Dedifferentiated amniotic fluid mesenchymal stem cell (primary cell): ENCODE measurements at regions not wholly inside any gene's neighbourhood (a gene's known extent, or its start where the extent isn't known, plus 50 kb on each side); places are given as distances from the start of the nearest gene placed in this dataset.
"Not testable (repeated sequence)": the region's sequence is repeated elsewhere in the genome, so short reads cannot be mapped to it uniquely, and the experiment has no call there.

Source experiments
- DNase-seq: peaks from one replicate; pipeline ENCODE4 v3.0.0-alpha.2; 2016; ENCODE audit errors: extremely low spot score

DNA sequence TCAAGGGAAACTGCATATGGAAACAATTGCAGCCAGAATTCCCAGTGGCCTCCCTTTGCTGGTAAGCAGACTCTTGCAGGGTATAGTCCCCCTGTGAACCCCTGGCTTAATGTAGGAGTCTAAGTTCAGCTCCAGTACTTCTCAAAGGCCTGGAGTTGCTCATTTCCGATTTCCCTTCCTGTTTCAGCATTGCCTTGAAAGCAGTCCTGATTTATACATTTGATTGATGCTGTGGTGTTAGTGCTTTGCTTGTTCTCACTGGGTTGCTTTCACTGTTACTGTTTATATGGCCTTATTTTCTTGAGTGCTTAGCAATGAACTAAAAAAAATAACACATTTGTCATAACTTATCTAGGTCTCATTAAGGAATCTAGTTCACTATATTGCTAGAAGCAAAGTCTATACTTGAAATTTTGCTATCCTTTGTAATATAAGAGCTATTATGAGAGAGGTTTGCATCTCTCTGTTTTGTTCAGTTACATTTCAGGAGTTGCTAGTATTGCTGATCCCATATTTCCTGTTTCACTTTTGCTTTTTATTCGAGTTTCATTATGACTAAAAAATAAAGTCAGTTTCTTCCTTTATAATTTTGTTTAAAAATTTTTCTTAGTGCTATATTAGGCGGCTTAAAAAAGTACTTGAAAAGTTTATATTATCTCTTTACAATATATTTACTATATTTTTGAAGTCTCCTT, 122.4 kb upstream of the NMUR2 start:
- no peak for DNase-seq

DNA sequence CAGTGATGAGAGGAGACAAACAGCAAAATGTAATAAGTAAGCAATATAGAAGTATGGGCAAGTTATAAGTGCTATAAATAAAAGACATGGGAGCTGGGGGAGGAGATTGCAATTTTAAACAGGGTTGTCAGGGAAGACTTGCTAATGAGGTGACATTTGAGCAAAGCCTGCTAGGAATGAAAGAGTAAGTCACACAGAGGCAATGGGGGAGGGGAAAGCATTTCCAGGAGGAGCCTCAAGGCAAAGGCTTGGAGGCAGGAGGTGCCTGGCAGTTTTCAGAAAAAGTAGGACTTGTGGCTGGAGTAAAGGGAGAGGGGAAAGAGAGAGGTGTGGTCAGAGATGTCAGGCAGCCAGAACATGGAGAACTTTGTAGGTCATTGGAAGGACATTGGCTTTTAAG, 124.4 kb upstream of the NMUR2 start:
- DNase-seq: no peak

DNA sequence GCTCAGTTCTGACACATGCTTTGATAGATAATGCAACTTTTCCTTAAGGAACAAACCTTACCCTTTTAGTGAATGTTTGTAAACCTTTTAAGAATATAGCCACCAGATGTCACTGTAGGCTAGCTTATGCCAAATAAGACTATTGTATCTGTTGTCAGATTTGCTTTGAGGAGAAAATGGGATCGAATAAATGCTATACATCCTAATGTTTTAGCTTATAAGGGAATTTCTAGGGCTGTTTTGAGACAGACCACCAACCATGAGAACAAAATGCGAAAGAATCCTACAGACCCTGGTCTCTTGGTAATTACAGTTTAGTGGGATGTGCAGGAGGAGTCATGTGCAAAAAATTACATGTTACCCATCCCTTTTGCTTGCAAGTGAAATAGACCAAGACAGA, 127.6 kb upstream of the NMUR2 start:
- DNase-seq: peak; percentile 58

DNA sequence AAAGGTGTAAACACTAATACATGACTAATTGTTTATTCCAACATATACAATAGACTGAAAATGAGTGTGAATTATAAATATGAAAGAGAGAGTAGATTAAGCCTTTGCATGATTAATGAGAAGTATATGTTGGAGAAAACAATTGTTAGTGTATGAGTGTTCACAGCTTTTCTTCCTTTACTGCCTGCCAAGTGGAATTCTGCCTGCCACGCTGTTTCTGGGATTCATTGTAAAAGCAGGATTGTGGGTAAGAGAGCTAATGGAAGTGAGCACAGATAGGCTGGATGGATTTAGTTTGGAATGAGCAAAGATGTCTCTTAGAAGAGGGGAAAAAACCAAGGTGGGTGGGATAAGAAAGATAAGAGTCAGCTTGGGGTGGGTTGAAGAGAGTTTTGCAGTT, 129.6 kb upstream of the NMUR2 start:
- no peak for DNase-seq

DNA sequence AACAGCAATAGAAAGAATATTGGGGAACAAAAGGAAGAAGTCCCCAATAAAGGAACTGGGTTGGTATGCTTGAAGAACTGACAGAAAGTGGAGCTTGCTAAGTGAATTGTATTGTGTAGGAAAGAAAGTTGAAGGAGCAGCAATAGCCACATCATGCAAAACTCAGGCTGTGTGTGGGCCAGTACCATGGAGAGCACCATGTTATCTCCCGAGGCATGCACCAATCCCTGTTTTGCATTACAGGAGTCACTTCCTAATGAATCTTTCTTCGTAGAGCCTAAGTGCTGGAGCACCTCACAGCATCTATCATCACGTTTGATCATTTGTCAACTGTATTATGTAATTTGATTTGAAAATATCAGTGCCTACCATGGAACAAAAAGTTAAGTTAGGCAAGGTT, 137.7 kb upstream of the NMUR2 start:
- DNase-seq: no peak

DNA sequence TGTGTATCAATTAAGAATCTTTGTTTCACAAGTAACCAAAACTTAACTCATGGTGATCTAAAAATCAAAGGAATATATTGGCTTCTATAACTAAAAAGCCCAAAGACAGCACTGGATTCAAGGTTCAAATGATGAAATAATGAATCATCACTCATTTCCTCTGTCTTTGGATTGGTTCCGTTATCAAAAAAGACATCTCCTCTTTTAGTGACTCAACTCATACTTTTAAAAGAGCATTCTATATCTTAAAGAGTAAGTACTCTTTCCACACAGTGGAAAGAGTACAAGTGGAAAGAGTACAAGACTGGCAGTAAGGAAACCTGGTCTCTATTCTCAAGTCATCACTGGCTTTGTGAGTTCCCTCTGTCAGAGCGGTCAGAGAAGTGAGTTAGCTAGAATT, 141.4 kb upstream of the NMUR2 start:
- no peak for DNase-seq

DNA sequence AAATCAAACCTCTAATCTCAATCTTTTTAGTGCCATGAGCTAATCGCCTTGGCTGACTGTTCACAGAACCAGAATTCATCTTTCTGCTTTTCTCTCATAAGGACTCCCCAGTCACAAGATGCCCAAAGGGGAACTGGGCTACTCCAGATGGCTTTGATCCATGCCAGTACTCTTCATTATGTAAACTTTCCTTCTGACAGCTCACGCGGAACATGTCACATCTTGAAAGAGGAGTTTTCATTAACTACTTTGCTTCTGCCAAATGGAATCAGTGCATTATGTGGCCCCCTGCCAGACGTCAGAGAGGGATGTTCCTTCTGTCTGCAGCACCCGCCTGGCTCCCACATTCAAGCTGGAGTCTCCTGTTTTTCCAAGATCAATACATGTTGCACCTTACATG, 142.1 kb upstream of the NMUR2 start:
- DNase-seq: no peak

DNA sequence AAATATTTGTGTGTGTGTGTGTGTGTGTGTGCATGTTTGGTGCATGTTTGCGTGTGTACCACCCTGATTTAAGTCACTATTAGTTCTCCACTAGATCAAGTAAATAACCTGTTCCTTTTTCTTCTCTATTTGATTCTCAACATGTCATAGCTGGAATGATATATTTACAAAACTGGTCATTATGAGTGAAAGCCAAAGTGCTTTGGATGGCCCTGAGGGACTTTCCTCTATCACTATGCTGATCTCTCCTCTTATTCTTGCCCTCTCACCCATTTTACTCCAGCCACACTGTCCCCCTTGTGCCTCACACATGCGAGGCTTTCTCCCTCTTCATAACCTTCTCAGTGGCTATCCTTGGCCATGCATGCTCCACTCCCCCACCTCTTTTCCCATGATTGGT, 144.6 kb upstream of the NMUR2 start:
- DNase-seq: no peak

DNA sequence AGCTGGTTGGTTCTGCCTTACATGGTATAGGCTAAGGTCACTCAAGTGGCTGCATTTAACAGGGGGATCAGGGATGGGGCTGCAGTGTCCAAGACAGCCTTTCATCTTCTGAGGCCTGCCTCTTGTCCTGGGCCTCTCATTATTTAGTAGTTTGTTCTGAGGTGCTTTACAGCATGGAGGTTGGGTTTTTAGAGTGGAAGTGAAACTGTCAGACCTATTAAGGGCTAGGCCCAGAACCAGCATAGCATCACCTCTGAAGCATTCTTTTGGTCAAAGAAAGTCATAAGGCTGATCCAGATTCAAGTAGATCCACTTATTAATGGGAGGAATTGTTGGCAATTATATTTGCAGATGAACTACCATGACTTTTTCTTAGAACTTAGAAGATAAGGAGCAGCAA, 146.0 kb upstream of the NMUR2 start:
- DNase-seq: no peak

DNA sequence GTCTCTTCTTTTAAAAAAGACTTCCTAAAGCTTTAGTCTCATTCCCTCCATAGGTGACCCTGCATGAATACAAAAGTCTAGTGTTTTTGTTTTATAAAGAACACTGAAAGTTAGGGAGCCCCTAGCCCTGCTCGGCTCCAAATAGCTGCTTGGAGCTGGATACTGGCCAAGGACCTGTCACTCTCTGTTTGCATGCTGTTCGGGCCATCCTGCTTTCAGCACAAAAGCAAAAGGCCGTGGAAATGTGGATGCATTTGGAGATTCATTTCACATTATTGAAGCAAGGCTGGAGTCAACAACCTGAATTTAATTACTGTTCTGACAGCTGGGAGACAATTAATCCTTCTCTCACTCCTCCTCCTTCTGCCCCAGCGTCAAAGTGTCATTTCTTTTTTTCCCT, 151.7 kb upstream of the NMUR2 start:
- no peak for DNase-seq

DNA sequence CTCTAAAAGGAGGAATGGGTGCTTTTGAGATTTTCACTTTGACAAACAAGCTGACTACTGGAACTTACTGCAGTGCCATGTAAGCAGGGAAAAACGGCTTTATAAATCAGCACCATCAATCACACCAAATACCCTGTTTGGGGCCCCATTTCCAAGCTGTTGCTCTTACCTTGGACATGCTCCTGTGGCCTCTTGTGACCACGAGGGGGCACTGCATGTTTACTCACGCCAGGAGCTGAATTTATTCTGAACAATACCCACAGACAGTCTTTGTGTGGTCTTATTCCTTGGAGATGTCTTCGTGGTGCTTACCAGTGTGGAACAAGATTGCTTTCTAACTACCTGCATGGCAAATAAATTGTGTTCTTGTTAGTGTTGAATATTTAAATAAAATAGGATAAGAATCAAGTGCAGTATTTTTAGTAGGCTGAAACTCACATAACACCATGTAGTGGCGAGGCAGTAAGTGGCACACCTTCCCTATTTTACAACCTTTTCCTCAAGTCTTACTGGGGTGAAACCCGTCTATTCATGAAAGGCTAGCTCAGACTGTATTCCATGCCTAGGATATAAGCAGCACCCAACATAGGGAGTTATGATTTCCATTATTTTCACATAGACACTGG, 155.5 kb upstream of the NMUR2 start:
- no peak for DNase-seq

DNA sequence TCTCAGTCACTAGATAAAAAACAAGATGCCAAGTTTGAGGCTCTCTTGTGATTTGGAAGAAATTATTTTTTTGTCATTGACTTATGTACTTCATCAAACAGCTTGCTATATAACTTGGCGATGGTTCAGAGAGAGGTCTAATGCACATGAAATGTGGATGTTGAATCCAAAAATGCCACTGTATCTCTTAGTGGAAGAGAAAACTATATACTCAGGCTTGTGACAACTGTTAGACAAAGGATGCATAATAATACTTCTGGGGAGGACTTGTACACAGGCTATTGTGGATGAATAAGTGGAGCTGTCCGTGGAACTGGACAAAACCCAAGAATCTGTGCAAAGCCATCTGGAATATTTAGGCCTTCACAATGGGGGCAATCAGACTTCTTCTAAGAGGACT, 162.9 kb upstream of the NMUR2 start:
- DNase-seq: no peak

DNA sequence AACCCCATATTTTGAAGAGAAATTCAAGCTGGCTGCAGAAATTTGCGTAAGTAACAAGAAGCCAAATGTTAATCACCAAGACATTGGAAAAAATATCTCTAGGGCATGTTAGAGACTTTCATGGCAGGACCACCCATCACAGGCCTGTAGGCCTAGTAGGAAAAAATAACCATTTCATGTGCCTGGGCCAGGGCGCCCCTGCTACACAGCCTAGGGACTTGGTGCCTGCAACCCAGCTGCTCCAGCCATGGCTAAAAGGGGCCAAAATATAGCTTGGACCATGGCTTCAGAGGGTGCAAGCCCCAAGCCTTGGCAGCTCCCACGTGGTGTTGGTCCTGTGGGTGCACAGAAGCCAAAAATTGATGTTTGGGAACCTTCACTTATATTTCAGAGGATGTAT, 167.7 kb upstream of the NMUR2 start:
- DNase-seq: no peak

DNA sequence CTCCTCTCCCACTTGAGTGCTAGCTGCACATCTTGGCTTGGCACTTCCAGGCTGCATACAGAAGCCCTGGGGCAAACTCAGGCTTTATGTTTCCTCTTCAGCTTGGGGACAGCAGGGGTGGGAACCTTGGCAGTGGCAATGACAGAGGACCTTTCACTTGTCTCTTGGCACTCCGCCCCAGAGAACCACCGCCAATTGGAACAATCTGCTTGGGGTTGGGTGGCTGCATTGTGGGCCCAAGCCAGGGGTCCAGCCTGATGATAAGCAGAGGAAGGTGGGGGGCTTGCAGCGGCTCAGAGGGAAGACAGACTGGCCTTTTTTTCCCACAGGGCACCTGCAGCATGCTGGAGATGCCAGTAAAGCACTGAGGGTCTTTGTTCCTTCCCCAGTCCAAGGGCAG, 179.0 kb upstream of the NMUR2 start:
- no peak for DNase-seq

DNA sequence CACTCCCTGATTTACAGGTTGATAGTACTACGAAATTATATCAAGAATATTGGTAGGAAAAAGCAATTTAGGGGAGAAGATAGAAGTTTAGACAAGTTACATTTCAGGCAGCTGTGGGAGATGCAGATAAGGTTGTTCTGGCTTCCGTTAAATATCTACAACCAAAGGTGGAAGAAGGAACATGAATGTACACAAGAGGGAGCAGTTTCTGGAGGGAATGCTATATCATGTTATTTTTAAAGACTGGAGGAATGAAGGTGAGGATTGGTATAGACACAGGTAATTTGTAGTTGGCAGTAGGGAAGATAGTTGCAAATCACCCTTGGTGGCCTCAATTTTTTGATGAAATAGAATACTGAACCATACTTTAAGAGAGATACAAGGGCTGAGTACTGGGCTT, 187.3 kb upstream of the NMUR2 start:
- DNase-seq: no peak

DNA sequence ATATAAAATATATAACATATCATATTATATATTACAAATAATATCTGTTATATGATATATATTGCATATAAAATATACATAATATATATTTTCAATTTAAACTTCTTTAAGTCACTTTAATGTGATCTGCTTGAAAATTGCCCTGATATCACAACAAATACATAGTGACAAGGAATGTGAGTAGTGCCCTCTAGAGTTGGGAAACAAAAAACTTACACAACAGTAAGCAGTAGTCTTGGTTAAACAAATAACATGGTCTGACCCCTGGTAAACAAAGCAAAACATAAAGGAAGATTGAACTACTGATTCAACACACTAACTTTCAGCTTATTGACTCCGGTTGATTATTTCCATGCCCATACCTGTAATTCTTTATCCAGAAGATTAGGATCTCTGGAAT, 188.3 kb upstream of the NMUR2 start:
- no peak for DNase-seq

DNA sequence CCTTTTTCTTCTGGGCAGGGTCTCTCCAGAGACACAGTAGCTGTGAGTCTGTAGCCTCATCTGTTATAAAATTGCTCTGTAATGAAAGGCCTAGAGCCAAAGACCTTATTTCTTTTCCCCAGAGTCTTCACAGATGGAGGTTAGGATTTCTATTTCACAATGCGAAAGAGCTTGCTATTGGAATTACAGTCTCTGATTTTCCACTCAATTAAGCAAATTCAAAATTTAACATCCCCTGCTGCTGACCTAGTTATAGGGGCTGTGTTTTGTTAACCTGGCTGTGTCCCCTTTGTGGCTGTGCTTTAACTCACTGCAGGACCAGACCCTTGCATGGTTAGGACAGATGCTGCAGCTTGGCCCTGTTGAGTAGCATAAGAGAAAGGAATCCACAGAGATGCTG, 190.3 kb upstream of the NMUR2 start:
- no peak for DNase-seq

DNA sequence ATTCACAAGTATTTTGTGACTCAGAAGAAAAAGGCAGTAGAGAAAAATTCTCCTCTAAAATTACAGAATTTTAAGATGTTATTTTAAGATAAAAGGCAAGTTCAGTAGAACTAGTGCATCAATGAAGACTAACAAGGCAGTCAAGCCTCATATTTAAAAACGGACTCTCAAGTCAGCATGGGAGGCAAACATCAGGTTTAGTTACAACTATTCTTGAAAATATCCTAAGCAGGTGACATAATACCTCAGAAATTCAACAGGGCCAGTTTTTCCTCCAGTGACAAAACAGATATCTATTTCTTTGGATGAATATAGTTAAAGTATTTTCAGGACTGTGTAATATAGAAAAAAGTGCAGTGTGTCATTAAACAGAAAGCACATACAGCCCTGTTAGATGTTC, 194.0 kb upstream of the NMUR2 start:
- DNase-seq: no peak

DNA sequence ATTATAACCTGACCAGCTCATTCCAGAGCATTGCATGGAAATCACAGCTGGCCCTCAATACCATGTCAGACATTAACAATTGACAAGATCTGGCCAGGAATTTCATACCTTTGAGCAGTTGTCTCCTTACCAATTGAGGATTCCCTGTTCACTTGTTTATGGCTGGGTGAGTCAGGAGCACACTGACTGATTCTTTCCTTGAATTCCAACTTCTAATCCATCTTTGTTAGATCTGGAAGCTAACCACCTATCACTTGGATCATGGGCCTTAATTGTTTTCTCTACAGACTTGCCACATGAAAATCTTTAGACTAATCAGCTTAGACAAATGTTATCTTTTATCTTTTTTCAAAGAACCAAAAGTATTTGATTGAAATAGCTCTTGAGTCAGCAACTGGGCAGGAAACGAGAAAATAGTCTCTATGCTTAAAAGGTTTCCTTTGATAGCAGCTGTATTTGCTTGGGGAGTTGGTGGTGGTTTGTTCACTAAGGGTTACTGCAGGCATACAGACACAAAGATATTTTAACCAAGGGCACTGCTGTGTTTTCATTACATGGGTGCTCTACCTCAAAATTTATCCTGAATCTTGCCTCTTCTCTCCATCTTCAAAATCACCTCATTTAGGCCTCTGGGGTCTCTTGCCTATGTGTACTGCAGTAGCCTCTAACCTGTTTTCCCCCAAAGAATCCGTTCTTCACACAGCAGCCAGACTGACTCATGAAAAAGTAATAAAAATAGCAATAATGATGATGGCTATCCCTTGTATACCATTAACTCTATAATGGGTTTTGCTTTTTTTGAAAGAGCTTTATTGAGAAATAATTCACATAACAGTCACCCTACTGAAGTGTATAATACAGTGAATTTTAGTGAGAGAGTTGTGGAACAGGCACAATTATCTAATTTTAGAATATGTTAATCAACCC, 197.0 kb upstream of the NMUR2 start:
- no peak for DNase-seq

DNA sequence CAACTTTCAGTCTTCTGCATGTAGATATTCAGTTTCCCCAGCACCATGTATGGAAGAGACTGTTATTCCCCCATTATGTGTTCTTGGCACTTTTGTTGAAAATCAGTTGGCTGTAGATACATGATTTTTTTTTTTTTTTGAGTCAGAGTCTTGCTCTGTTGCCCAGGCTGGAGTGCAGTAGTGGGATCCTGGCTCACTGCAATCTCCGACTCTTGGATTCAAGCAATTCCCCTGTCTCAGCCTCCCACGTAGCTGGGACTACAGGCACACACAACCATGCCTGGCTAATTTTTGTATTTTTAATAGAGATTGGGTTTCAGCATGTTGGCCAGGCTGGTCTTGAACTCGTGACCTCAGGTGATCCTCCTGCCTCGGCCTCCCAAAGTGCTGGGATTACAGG, 201.0 kb upstream of the NMUR2 start:
- DNase-seq: not testable (repeated sequence)

DNA sequence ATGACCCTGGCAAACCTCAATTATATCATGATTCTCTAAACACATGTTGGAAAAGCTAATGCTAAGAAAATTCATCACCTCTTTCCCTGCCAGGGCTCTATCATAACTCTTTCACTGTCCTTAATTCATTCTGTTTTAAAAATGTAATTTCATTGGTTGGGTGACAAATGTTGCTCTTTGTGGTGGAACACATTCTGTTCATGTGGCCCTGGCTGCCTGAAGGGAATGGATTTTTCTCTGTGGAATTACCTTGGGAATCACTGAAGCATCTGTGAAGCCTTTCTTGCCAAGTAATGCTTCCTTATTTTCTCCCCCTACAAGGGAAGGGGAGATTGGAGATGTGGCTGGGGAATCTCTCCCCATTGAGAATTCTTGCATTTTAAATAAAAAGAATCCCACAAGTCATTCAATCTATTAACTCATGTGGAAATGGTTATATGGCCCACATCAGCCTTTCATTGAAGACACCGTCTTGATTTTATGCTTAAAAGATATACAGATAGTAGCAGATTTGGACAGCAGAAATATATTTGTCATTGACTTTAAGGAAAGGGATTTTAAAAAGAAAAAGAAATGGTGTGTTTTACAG, 201.8 kb upstream of the NMUR2 start:
- DNase-seq: no peak

DNA sequence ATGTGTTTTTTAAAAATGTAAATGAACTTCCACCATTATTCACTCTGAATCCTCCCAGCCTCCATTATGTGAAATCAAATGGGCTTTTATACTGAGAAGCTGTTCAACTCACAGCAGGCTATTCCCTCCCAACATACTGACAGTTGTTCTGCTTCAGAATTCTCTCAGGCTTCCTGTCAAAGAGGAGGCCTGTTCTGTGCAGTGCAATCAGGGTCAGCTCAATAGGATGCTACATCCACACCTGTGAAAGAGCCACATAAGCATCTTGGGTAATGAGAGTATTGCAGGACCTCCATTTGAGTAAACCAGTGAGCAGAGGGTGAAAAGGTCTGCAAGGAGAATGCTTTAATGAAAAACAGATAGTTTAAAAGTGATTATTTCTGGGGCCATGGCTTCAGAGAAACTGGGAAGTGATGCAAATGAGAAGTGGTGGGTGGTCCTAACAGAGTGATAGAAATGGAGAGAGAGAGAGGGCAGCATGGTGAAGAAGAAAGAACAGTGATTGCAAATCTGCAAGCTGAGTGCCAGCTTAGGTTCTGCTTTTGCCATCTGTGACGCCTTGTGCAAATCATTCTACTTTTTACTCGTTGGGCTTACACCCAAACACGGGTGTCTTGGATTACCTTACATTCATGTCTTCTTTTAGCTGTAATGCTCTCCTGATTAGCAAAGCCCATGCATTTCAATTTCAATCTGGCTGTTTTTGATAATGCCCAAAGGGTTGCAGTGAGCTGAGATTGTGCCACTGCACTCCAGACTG, 202.5 kb upstream of the NMUR2 start:
- no peak for DNase-seq
